Right ventricle myocardium superior (tissue), 1 donor: ENCODE measurements at regions not wholly inside any gene's neighbourhood (a gene's known extent, or its start where the extent isn't known, plus 50 kb on each side); places are given as distances from the start of the nearest gene placed in this dataset.
A peak's percentile ranks its signal among the peaks of the same experiment; 100 is the strongest.

Experiments used
- ATAC-seq: fragments of 200-7000 bp; cut with Tn5 transposase; one replicate; pipeline ENCODE4 v1.9.1; 2020; ENCODE audit warnings: mild to moderate bottlenecking; ENCODE audit not compliant: poor library complexity
- DNase-seq: peaks from one replicate; pipeline ENCODE4 v3.0.0-alpha.2; 2020
- intact Hi-C: fragments of 100-400 bp; cut with DNase I; formaldehyde crosslinking; loops from one replicate; pipeline ENCODE4 v1.11.2; 2022
- donor health status: DM: no; HTN: yes; CAD: no; lungs with severe emphysema.

- no peak for ATAC-seq
- intact Hi-C loops = no loop called here
- no peak for DNase-seq
These were observed 308.1 kb downstream of the TFEC start for GRCh38 chr7:115722302-115722977.

GRCh38 chr7:115721293-115722217 is 309.0 kb downstream of the TFEC start:
- ATAC-seq (no peak), DNase-seq (no peak)
- intact Hi-C loops = no loop called here

- intact Hi-C loops = no loop called here
- DNase-seq (no peak), ATAC-seq (no peak)
These were observed 310.6 kb downstream of the TFEC start for GRCh38 chr7:115719963-115720362.

GRCh38 chr7:115709664-115710063 is 320.9 kb downstream of the TFEC start:
- intact Hi-C loops = no loop called here
- ATAC-seq = no peak
- no peak for DNase-seq

GRCh38 chr7:115708013-115708341 is 322.6 kb downstream of the TFEC start:
- intact Hi-C loops = no loop called here
- peak; percentile 36 for ATAC-seq
- DNase-seq = no peak

- DNase-seq (no peak), ATAC-seq (peak; percentile 25)
- intact Hi-C loops = no loop called here
These were observed 323.1 kb downstream of the TFEC start for GRCh38 chr7:115707258-115708012.

GRCh38 chr7:115704884-115705283 is 325.7 kb downstream of the TFEC start:
- intact Hi-C loops = no loop called here
- ATAC-seq = no peak
- DNase-seq = no peak

- intact Hi-C loops = no loop called here
- ATAC-seq (no peak), DNase-seq (no peak)
These were observed 329.4 kb downstream of the TFEC start for GRCh38 chr7:115701141-115701540.

- no peak for ATAC-seq
- DNase-seq = no peak
- intact Hi-C loops = no loop called here
These were observed 336.1 kb downstream of the TFEC start for GRCh38 chr7:115694424-115694823.

- intact Hi-C loops = no loop called here
- ATAC-seq (no peak), DNase-seq (no peak)
These were observed 336.8 kb downstream of the TFEC start for GRCh38 chr7:115693779-115694178.

- no peak for ATAC-seq
- intact Hi-C loops = no loop called here
- DNase-seq = no peak
These were observed 340.6 kb downstream of the TFEC start for GRCh38 chr7:115689941-115690340.

- no peak for DNase-seq
- ATAC-seq = no peak
- intact Hi-C loops = no loop called here
These were observed 347.5 kb downstream of the TFEC start for GRCh38 chr7:115683093-115683492.

- intact Hi-C loops = no loop called here
These were observed 348.1 kb downstream of the TFEC start for GRCh38 chr7:115682507-115682906.

GRCh38 chr7:115680921-115681320 is 349.6 kb downstream of the TFEC start:
- no peak for DNase-seq
- no peak for ATAC-seq
- intact Hi-C loops = no loop called here

More at GRCh38 chr7:115682507-115682906, 348.1 kb downstream of the TFEC start:
- DNase-seq (no peak), ATAC-seq (no peak)

- intact Hi-C loops = no loop called here
- DNase-seq (no peak), ATAC-seq (no peak)
These were observed 350.6 kb downstream of the TFEC start for GRCh38 chr7:115679976-115680375.

- intact Hi-C loops = no loop called here
- DNase-seq (no peak), ATAC-seq (no peak)
These were observed 351.1 kb downstream of the TFEC start for GRCh38 chr7:115679423-115679822.

- ATAC-seq = peak; percentile 31
- intact Hi-C loops = no loop called here
- DNase-seq = no peak
These were observed 352.2 kb downstream of the TFEC start for GRCh38 chr7:115678086-115678982.

GRCh38 chr7:115676707-115677106 is 353.9 kb downstream of the TFEC start:
- intact Hi-C loops = no loop called here
- DNase-seq (no peak), ATAC-seq (no peak)

- DNase-seq (no peak), ATAC-seq (no peak)
- intact Hi-C loops = no loop called here
These were observed 354.5 kb downstream of the TFEC start for GRCh38 chr7:115676080-115676479.
